Suprapubic skin (tissue), 3 donors: ENCODE measurements at regions not wholly inside any gene's neighbourhood (a gene's known extent, or its start where the extent isn't known, plus 50 kb on each side); places are given as distances from the start of the nearest gene placed in this dataset.

Experiments used
- CTCF ChIP-seq, 2 donors: fragments of 200-600 bp in 1 of 2; fragments of 450-650 bp in 1 of 2; sonication (generic) in 1 of 2; IDR thresholded peaks; one replicate each; pipeline ENCODE4 v1.5.1; 2016 to 2019; ENCODE audit warnings: antibody characterized with exemption in 2 of 2, mild to moderate bottlenecking in 1 of 2, moderate library complexity in 1 of 2
- EP300 ChIP-seq: sonication (generic); formaldehyde crosslinking; IDR thresholded peaks from one replicate; pipeline ENCODE4 v1.6.1; 2017; ENCODE audit warnings: antibody characterized with exemption
- POLR2A ChIP-seq, 2 donors: fragments of 450-650 bp; IDR thresholded peaks; one replicate each; pipeline ENCODE4 v1.6.1; 2017; ENCODE audit warnings: antibody characterized with exemption in 2 of 2, mild to moderate bottlenecking in 2 of 2, moderate library complexity in 2 of 2

- TF ChIP-seq POLR2A (IDR thresholded peaks at IDR 0.05) (no peak), EP300 (no peak), CTCF (IDR thresholded peaks at IDR 0.05) (no peak)
Observed at GRCh38 chr5:91978221-91978882, 595.2 kb upstream of the ARRDC3 start.
